ENCODE measurements at regions not wholly inside any gene's neighbourhood (a gene's known extent, or its start where the extent isn't known, plus 50 kb on each side); places are given as distances from the start of the nearest gene placed in this dataset.

GRCh38 chr16:16988963-16989362 is 481.8 kb downstream of the XYLT1 start:
- WGBS, 2 experiments (ENCODE audit: extremely low coverage in 1 of 2, insufficient coverage in 1 of 2, insufficient read length in 1 of 2, insufficient replicate concordance in 2 of 2, low coverage in 1 of 2, low lambda C conversion rate in 2 of 2, missing lambda C conversion rate in 1 of 2) = 90% methylated on average over 3 of the region's 3 CpGs; no CpG with 5 or more reads in 1 of the 2 experiments
- H4K5ac ChIP-seq (ENCODE audit: insufficient read length, low read depth, low read length) = no peak overlapping the region
- no peak overlapping the region for H3K23ac ChIP-seq (ENCODE audit: insufficient read length)
- H2BK20ac ChIP-seq (ENCODE audit: low read length) = no peak overlapping the region
- no peaks in the 10 kb centered on the region for H3K4me1 ChIP-seq (replicated peaks in 1 of 4; ENCODE audit: control insufficient read depth in 3 of 4, insufficient read depth in 4 of 4, low read length in 3 of 4)
- H3K9ac ChIP-seq (replicated peaks in 1 of 4; ENCODE audit: extremely low read depth in 1 of 4, low read depth in 3 of 4, low read length in 3 of 4) = no peak overlapping the region
- H2BK120ac ChIP-seq (replicated peaks; ENCODE audit: low read depth, low read length) = no peak overlapping the region
- H3K56ac ChIP-seq (replicated peaks; ENCODE audit: insufficient read length, low read depth, low read length) = no peak overlapping the region
- H3K79me2 ChIP-seq (ENCODE audit: control insufficient read depth in 1 of 2, insufficient read depth in 2 of 2, low read length in 2 of 2) = no peaks in the 10 kb centered on the region
- no peaks in the 10 kb centered on the region for H3K23me2 ChIP-seq (ENCODE audit: low read depth, low read length)
- no peak overlapping the region for H3K18ac ChIP-seq (ENCODE audit: extremely low read depth, low read length)
- no peaks in the 10 kb centered on the region for H3K79me1 ChIP-seq (ENCODE audit: low read depth, low read length)
- CTCF ChIA-PET (ENCODE audit: partially characterized antibody) = interaction anchor here (0.6 to 1.3 kb wide), 4 partner anchors 8 to 321 kb away, joined by 3 to 4 read pairs (median 3); no protein-coding TSS in a partner anchor
- no peaks in the 10 kb centered on the region for H4K20me1 ChIP-seq (replicated peaks in 1 of 2; ENCODE audit: control insufficient read depth in 1 of 2, insufficient read depth in 2 of 2, low read length in 2 of 2)
- no peak overlapping the region for H2BK5ac ChIP-seq (ENCODE audit: low read depth, low read length)
- no peak overlapping the region for H3K14ac ChIP-seq (ENCODE audit: insufficient read length)
- H4K91ac ChIP-seq (replicated peaks; ENCODE audit: insufficient read length, low read length) = no peak overlapping the region
- POLR2A ChIA-PET (ENCODE audit: partially characterized antibody) = no interaction called here
- no peak overlapping the region for H4K8ac ChIP-seq (ENCODE audit: extremely low read depth, insufficient read depth, low read length)
- no peak overlapping the region; the same call in 1 of the 2 replicates for H2AFZ ChIP-seq (ENCODE audit: low read length)
- DNase-seq (ENCODE audit: low read depth in 1 of 2, low spot score in 2 of 2) (no peak), FAIRE-seq (no peak)
- no peak overlapping the region for H3K4me2 ChIP-seq (ENCODE audit: insufficient read depth in 1 of 2, low read depth in 2 of 2, low read length in 2 of 2)
- no peak overlapping the region for H3K27ac ChIP-seq (ENCODE audit: low read depth, low read length)
- H3K4me3 ChIP-seq (ENCODE audit: extremely low read depth in 1 of 4, insufficient read depth in 2 of 4, low read depth in 3 of 4, low read length in 4 of 4) = no peak overlapping the region
- H2AK5ac ChIP-seq (ENCODE audit: low read depth, low read length) = no peak overlapping the region
- TF ChIP-seq SP4 (IDR thresholded peaks at IDR 0.05; ENCODE audit: low read length) = no peak
- no peak for TF ChIP-seq USF2 (IDR thresholded peaks at IDR 0.05; ENCODE audit: low read length)
- no peak for TF ChIP-seq SRF (IDR thresholded peaks at IDR 0.05; ENCODE audit: low read depth, low read length)
- no peak for TF ChIP-seq KDM4A (IDR thresholded peaks at IDR 0.05; ENCODE audit: low read depth, low read length, severe bottlenecking)
- TF ChIP-seq CBX8 (IDR thresholded peaks at IDR 0.05; ENCODE audit: borderline replicate concordance, low read depth, low read length) = no peak
- TF ChIP-seq PHF8 (conservative IDR thresholded peaks at IDR 0.05; ENCODE audit: low read depth, low read length) = no peak
- TF ChIP-seq SIX5 (IDR thresholded peaks at IDR 0.05; ENCODE audit: low read depth, low read length) = no peak
- no peak for TF ChIP-seq TAF7 (optimal IDR thresholded peaks at IDR 0.05; ENCODE audit: borderline replicate concordance, low read depth, low read length)
- no peak for TF ChIP-seq ZNF274 (IDR thresholded peaks at IDR 0.05; ENCODE audit: borderline replicate concordance, extremely low read depth, low read length)
- no peaks in the 10 kb centered on the region for H3K36me3 ChIP-seq (ENCODE audit: control insufficient read depth in 2 of 4, insufficient read depth in 4 of 4, low read length in 3 of 4)
- no peaks in the 10 kb centered on the region for H3K9me3 ChIP-seq (ENCODE audit: insufficient read depth in 2 of 2, low read depth in 1 of 2, low read length in 1 of 2)
- no peaks in the 10 kb centered on the region for H3K27me3 ChIP-seq (replicated peaks in 1 of 4; ENCODE audit: control insufficient read depth in 3 of 4, extremely low read depth in 1 of 4, insufficient read depth in 3 of 4, low read length in 3 of 4)
- H3K4ac ChIP-seq (replicated peaks; ENCODE audit: insufficient read length, low read depth, low read length) = no peak overlapping the region
- no peak overlapping the region for H2BK12ac ChIP-seq (ENCODE audit: low read depth, low read length)
- H2BK15ac ChIP-seq (ENCODE audit: low read length) = no peak overlapping the region

Measured in H1 (cell line).